Kidney epithelial cell (primary cell): ENCODE measurements at regions not wholly inside any gene's neighbourhood (a gene's known extent, or its start where the extent isn't known, plus 50 kb on each side); places are given as distances from the start of the nearest gene placed in this dataset.

ENCODE experiments used
- DNase-seq: peaks from one replicate; pipeline ENCODE4 v3.0.0-alpha.2; 2010; ENCODE audit warnings: low read depth
- H3K27me3 ChIP-seq: 2 replicates; pipeline ENCODE4 v1.6.0; 2011; ENCODE audit warnings: low read length; ENCODE audit not compliant: control insufficient read depth, insufficient read depth
- H3K36me3 ChIP-seq: 2 replicates; pipeline ENCODE4 v1.5.1; 2011; ENCODE audit warnings: low read length; ENCODE audit not compliant: control insufficient read depth, insufficient read depth
- H3K4me3 ChIP-seq: 2 replicates; pipeline ENCODE4 v1.5.1; 2011; ENCODE audit warnings: low read depth, mild to moderate bottlenecking, control low read depth, low read length
- CTCF ChIP-seq: IDR thresholded peaks from 2 replicates; pipeline ENCODE4 v1.5.1; 2011; ENCODE audit warnings: mild to moderate bottlenecking, moderate library complexity, low read length, control low read depth, inconsistent platforms; ENCODE audit not compliant: insufficient read depth, poor library complexity, severe bottlenecking

GRCh38 chr6:25174678-25175077, 104.5 kb upstream of the CARMIL1 start:
- DNase-seq = no peak
- Histone ChIP-seq H3K27me3 (no peaks in the 10 kb centered on the region), H3K36me3 (no peaks in the 10 kb centered on the region), H3K4me3 (no peak overlapping the region)
- TF ChIP-seq CTCF = no peak

GRCh38 chr6:25175196-25175595, 104.0 kb upstream of the CARMIL1 start:
- H3K36me3 ChIP-seq = no peaks in the 10 kb centered on the region
- no peak for TF ChIP-seq CTCF
- DNase-seq = no peak
- H3K4me3 ChIP-seq = no peak overlapping the region
- H3K27me3 ChIP-seq = no peaks in the 10 kb centered on the region

GRCh38 chr6:25175681-25176080, 103.5 kb upstream of the CARMIL1 start:
- no peak for TF ChIP-seq CTCF
- no peak overlapping the region for H3K4me3 ChIP-seq
- no peak for DNase-seq
- H3K27me3 ChIP-seq = no peaks in the 10 kb centered on the region
- H3K36me3 ChIP-seq = no peaks in the 10 kb centered on the region

GRCh38 chr6:25176466-25176865, 102.7 kb upstream of the CARMIL1 start:
- Histone ChIP-seq H3K36me3 (no peaks in the 10 kb centered on the region), H3K27me3 (no peaks in the 10 kb centered on the region), H3K4me3 (no peak overlapping the region)
- DNase-seq = no peak
- TF ChIP-seq CTCF = no peak

- TF ChIP-seq CTCF = no peak
- H3K4me3 ChIP-seq = no peak overlapping the region
- DNase-seq = no peak
- H3K27me3 ChIP-seq = no peaks in the 10 kb centered on the region
- H3K36me3 ChIP-seq = no peaks in the 10 kb centered on the region
These were observed 101.6 kb upstream of the CARMIL1 start for GRCh38 chr6:25177500-25178028.

GRCh38 chr6:25178336-25179035, 100.7 kb upstream of the CARMIL1 start:
- no peaks in the 10 kb centered on the region for H3K36me3 ChIP-seq
- DNase-seq = no peak
- no peaks in the 10 kb centered on the region for H3K27me3 ChIP-seq
- TF ChIP-seq CTCF = no peak
- no peak overlapping the region for H3K4me3 ChIP-seq
